SK-N-SH (cell line): ENCODE measurements at regions not wholly inside any gene's neighbourhood (a gene's known extent, or its start where the extent isn't known, plus 50 kb on each side); places are given as distances from the start of the nearest gene placed in this dataset.

Source experiments
- ZBTB33 ChIP-seq: IDR thresholded peaks from 2 replicates; pipeline ENCODE4 v1.4.0; 2012; ENCODE audit warnings: low read depth, borderline replicate concordance
- TF ChIP-seq, protein P1 (sequence below): fragments of 200-600 bp; sonication (generic); IDR thresholded peaks from 2 replicates; pipeline ENCODE4 v1.6.1; 2017; ENCODE audit warnings: antibody characterized with exemption, mild to moderate bottlenecking, moderate library complexity

- TF ChIP-seq, protein P1, sequence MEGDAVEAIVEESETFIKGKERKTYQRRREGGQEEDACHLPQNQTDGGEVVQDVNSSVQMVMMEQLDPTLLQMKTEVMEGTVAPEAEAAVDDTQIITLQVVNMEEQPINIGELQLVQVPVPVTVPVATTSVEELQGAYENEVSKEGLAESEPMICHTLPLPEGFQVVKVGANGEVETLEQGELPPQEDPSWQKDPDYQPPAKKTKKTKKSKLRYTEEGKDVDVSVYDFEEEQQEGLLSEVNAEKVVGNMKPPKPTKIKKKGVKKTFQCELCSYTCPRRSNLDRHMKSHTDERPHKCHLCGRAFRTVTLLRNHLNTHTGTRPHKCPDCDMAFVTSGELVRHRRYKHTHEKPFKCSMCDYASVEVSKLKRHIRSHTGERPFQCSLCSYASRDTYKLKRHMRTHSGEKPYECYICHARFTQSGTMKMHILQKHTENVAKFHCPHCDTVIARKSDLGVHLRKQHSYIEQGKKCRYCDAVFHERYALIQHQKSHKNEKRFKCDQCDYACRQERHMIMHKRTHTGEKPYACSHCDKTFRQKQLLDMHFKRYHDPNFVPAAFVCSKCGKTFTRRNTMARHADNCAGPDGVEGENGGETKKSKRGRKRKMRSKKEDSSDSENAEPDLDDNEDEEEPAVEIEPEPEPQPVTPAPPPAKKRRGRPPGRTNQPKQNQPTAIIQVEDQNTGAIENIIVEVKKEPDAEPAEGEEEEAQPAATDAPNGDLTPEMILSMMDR = no peak
- no peak for TF ChIP-seq ZBTB33
Observed at GRCh38 chr22:34001701-34002466, 81.6 kb upstream of the LARGE1 start.
